MM.1S (cell line): ENCODE measurements at regions not wholly inside any gene's neighbourhood (a gene's known extent, or its start where the extent isn't known, plus 50 kb on each side); places are given as distances from the start of the nearest gene placed in this dataset.
"Not testable (repeated sequence)": the region's sequence is repeated elsewhere in the genome, so short reads cannot be mapped to it uniquely, and the experiment has no call there.

ENCODE experiments used
- DNase-seq: peaks from one replicate; pipeline ENCODE4 v3.0.0-alpha.2; 2015
- H2AFZ ChIP-seq: fragments of 300-600 bp; sonication (generic); 2 replicates; pipeline ENCODE4 v1.6.0; 2016; ENCODE audit warnings: antibody characterized with exemption, low read length
- H3F3A ChIP-seq: fragments of 300-600 bp; sonication (generic); 2 replicates; pipeline ENCODE4 v1.6.1; 2016; ENCODE audit warnings: mild to moderate bottlenecking, antibody characterized with exemption, low read length, moderate library complexity, mixed read lengths; ENCODE audit not compliant: insufficient read depth
- H3K27ac ChIP-seq: fragments of 300-600 bp; sonication (generic); 2 replicates; pipeline ENCODE4 v1.5.1; 2016; ENCODE audit warnings: mild to moderate bottlenecking, low read length
- H3K27me3 ChIP-seq: fragments of 300-600 bp; sonication (generic); replicated peaks from 2 replicates; pipeline ENCODE4 v1.6.0; 2016; ENCODE audit warnings: low read length; ENCODE audit not compliant: insufficient read depth
- H3K36me3 ChIP-seq: fragments of 300-600 bp; sonication (generic); replicated peaks from 2 replicates; pipeline ENCODE4 v1.6.1; 2016; ENCODE audit warnings: mild to moderate bottlenecking, low read length, mixed read lengths; ENCODE audit not compliant: insufficient read depth
- H3K4me1 ChIP-seq: fragments of 300-600 bp; sonication (generic); 2 replicates; pipeline ENCODE4 v1.6.1; 2016; ENCODE audit warnings: low read length, mixed read lengths
- H3K4me2 ChIP-seq: fragments of 300-600 bp; sonication (generic); 2 replicates; pipeline ENCODE4 v1.6.0; 2016; ENCODE audit warnings: low read depth, low read length
- H3K4me3 ChIP-seq: fragments of 300-600 bp; sonication (generic); 2 replicates; pipeline ENCODE4 v1.5.1; 2016; ENCODE audit warnings: low read length, mixed read lengths
- H3K79me2 ChIP-seq: fragments of 300-600 bp; sonication (generic); 2 replicates; pipeline ENCODE4 v1.6.1; 2016; ENCODE audit warnings: mixed run types, low read length, mixed read lengths
- H3K9ac ChIP-seq: fragments of 300-600 bp; sonication (generic); 2 replicates; pipeline ENCODE4 v1.6.1; 2016; ENCODE audit warnings: low read length, mixed read lengths
- H3K9me2 ChIP-seq: fragments of 300-600 bp; sonication (generic); replicated peaks from 2 replicates; pipeline ENCODE4 v1.6.1; 2016; ENCODE audit warnings: mild to moderate bottlenecking, low read length, mixed read lengths; ENCODE audit not compliant: insufficient read depth
- H3K9me3 ChIP-seq: fragments of 300-600 bp; sonication (generic); replicated peaks from 2 replicates; pipeline ENCODE4 v1.6.1; 2016; ENCODE audit warnings: mild to moderate bottlenecking, low read length, mixed read lengths; ENCODE audit not compliant: insufficient read depth
- H4K20me1 ChIP-seq: fragments of 300-600 bp; sonication (generic); 2 replicates; pipeline ENCODE4 v1.6.1; 2016; ENCODE audit warnings: mild to moderate bottlenecking, low read length, moderate library complexity, mixed read lengths; ENCODE audit not compliant: insufficient read depth
- EZH2 ChIP-seq: fragments of 300-600 bp; sonication (generic); optimal IDR thresholded peaks from 2 replicates; pipeline ENCODE3; 2017; ENCODE audit warnings: low read depth, mild to moderate bottlenecking, antibody characterized with exemption, low read length, mixed read lengths
- EZH2phosphoT487 ChIP-seq: fragments of 300-600 bp; sonication (generic); IDR thresholded peaks from 2 replicates; pipeline ENCODE4 v1.6.1; 2018; ENCODE audit warnings: antibody characterized with exemption, low read length
- TF ChIP-seq, protein P1 (sequence below): fragments of 300-600 bp; sonication (generic); IDR thresholded peaks from 2 replicates; pipeline ENCODE4 v1.5.1; 2016; ENCODE audit warnings: antibody characterized with exemption, low read length, mixed read lengths

DNA sequence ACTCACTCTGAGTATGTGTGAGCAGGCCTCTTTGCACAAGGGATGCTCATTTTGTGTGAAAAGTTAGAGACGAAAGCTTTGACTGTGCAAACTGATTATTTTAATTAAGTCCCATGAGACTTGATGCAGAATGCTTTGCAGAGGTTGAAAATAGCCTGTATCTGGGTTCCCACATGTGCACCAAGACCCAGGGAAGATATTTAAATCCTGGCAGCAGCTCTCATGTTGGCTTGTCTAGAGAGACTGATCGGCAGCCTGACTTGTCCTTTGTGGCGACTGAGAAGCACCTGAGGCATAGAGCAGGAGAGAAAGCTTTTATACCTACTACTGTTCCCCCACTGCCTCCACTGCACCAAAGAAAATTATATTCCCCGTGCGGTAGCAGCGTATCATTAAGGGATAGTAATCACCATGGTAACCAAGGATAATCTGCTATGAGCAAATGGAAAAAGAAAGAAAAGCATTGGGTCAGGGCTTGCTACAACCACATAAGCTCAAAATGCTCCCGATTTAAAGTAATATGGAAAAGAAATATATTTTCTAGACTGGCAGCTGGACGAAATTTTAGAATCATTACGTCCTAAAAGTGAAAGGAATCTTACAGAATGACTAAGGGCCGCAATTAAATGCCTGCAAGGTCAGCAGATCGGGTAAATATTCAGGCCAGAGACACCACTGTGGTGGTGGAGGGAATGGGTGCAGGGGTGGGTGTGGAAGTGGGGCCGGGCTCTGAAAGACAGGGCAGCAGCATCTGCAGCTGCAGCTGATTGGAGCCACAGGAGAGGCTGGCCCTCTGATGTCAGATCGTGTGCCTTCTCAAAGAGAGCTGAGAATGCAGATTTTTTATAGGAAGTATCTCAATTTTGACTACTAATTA, 135.3 kb upstream of the EPB41L4A start:
- Histone ChIP-seq H3K4me2 (no peak overlapping the region), H3K27me3 (no peaks in the 10 kb centered on the region), H3K9me2 (no peaks in the 10 kb centered on the region), H3K9ac (no peak overlapping the region), H3K79me2 (no peaks in the 10 kb centered on the region), H4K20me1 (no peaks in the 10 kb centered on the region), H2AFZ (no peak overlapping the region), H3K4me1 (peaks cover 10% of the 10 kb centered on the region; the same call in 1 of the 2 replicates), H3K27ac (no peak overlapping the region), H3K4me3 (no peak overlapping the region), H3K9me3 (no peaks in the 10 kb centered on the region), H3F3A (peaks cover 6% of the 10 kb centered on the region; the same call in 1 of the 2 replicates), H3K36me3 (no peaks in the 10 kb centered on the region)
- DNase-seq: no peak
- no peak for TF ChIP-seq EZH2
- TF ChIP-seq, protein P1, sequence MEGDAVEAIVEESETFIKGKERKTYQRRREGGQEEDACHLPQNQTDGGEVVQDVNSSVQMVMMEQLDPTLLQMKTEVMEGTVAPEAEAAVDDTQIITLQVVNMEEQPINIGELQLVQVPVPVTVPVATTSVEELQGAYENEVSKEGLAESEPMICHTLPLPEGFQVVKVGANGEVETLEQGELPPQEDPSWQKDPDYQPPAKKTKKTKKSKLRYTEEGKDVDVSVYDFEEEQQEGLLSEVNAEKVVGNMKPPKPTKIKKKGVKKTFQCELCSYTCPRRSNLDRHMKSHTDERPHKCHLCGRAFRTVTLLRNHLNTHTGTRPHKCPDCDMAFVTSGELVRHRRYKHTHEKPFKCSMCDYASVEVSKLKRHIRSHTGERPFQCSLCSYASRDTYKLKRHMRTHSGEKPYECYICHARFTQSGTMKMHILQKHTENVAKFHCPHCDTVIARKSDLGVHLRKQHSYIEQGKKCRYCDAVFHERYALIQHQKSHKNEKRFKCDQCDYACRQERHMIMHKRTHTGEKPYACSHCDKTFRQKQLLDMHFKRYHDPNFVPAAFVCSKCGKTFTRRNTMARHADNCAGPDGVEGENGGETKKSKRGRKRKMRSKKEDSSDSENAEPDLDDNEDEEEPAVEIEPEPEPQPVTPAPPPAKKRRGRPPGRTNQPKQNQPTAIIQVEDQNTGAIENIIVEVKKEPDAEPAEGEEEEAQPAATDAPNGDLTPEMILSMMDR: no peak
- TF ChIP-seq EZH2phosphoT487: no peak

DNA sequence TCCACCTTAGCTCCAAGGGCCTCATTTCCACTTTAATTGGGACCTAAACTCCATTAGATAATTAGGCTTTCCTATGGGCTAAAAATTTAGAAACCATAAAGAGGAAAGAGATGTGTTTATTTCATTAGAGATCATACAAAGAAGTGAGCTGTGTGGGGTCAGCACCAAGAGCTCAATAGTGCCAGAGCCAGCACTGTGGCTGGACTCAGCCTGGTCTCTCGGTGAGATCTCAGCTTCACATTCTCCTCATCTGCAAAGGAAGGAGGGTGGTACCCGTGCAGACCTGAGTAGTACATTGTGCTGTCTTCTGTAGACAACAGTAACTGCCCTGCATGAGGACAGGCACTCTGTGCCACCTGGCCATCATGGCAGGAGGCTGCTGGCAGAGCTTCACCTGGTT, 136.1 kb upstream of the EPB41L4A start:
- Histone ChIP-seq H2AFZ (no peak overlapping the region), H3K9ac (no peak overlapping the region), H3K79me2 (no peaks in the 10 kb centered on the region), H3K4me3 (no peak overlapping the region), H3K4me1 (peaks cover 2% of the 10 kb centered on the region; the same call in 1 of the 2 replicates), H3K9me3 (no peaks in the 10 kb centered on the region), H3K4me2 (no peak overlapping the region), H3K27me3 (no peaks in the 10 kb centered on the region), H3K36me3 (no peaks in the 10 kb centered on the region), H3K9me2 (no peaks in the 10 kb centered on the region), H4K20me1 (no peaks in the 10 kb centered on the region), H3F3A (no peaks in the 10 kb centered on the region), H3K27ac (no peak overlapping the region)
- TF ChIP-seq EZH2phosphoT487: no peak
- TF ChIP-seq, protein P1: no peak
- no peak for TF ChIP-seq EZH2
- DNase-seq: no peak

DNA sequence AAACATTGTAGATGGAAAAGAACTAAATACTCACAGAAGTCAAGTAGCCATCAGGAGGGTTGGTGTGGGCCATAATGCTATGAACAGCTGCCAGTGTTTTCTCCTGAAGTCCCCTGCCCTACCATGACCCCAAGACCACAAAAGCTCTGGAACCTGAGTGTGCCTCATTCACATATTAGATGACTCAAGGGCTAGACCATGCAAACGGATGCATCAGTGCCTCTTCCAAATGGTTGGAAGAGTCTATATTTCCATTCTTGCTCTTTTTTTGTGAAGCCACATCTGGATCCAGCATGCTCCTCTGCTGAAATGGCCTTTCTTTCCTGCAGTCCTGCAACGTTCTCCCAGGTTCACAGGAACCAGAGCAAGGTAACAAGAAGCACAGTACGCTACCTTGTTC, 136.6 kb upstream of the EPB41L4A start:
- Histone ChIP-seq H3K79me2 (no peaks in the 10 kb centered on the region), H3K27me3 (no peaks in the 10 kb centered on the region), H3K4me1 (no peaks in the 10 kb centered on the region), H3K9me3 (no peaks in the 10 kb centered on the region), H3K4me2 (no peak overlapping the region), H3K9me2 (no peaks in the 10 kb centered on the region), H3K36me3 (no peaks in the 10 kb centered on the region), H3F3A (no peaks in the 10 kb centered on the region), H3K4me3 (no peak overlapping the region), H4K20me1 (no peaks in the 10 kb centered on the region), H3K27ac (no peak overlapping the region), H2AFZ (no peak overlapping the region), H3K9ac (no peak overlapping the region)
- DNase-seq: no peak
- TF ChIP-seq, protein P1: no peak
- TF ChIP-seq EZH2phosphoT487 (no peak), EZH2 (no peak)

DNA sequence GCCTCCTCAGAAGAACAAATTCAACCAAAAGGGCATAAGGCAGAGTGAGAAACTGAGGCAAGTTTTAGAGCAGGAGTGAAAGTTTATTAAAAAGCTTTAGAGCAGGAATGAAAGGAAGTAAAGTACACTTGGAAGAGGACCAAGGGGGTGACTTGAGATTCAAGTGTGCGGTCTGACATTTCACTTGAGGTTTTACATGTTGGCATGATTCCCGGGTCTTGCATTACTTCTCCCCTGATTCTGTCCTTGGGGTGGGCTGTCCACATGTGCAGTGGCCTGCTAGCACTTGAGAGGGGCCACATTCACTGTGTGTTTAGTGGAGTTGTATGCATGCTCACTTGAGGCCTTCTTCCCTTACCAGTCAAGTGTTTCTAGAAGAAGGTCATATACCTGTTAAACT, 140.4 kb upstream of the EPB41L4A start:
- H3K9me3 ChIP-seq, H3K9me2 ChIP-seq, H3K4me3 ChIP-seq, H3K4me1 ChIP-seq, H3K79me2 ChIP-seq, DNase-seq, H3K4me2 ChIP-seq, H3K27ac ChIP-seq, H3K27me3 ChIP-seq, H2AFZ ChIP-seq, H3K9ac ChIP-seq, H4K20me1 ChIP-seq, H3F3A ChIP-seq, H3K36me3 ChIP-seq: not testable (repeated sequence)
